Liver (tissue), 3 donors: ENCODE measurements at regions not wholly inside any gene's neighbourhood (a gene's known extent, or its start where the extent isn't known, plus 50 kb on each side); places are given as distances from the start of the nearest gene placed in this dataset.

Source experiments
- ATF3 ChIP-seq: IDR thresholded peaks from 2 replicates; pipeline ENCODE4 v1.6.1; 2016; ENCODE audit warnings: antibody characterized with exemption
- CTCF ChIP-seq: fragments of 150-350 bp; IDR thresholded peaks from 2 replicates; pipeline ENCODE4 v1.5.1; 2017; ENCODE audit warnings: improper control_type of control experiment, low read depth, low read length; ENCODE audit not compliant: missing input control
- GABPA ChIP-seq, 2 donors: IDR thresholded peaks in 1 of 2; conservative IDR thresholded peaks in 1 of 2; 2 replicates each; pipeline ENCODE4 v1.6.1; 2016; ENCODE audit warnings: antibody characterized with exemption in 2 of 2, mild to moderate bottlenecking in 1 of 2, moderate library complexity in 1 of 2
- NR2F2 ChIP-seq: IDR thresholded peaks from 2 replicates; pipeline ENCODE4 v1.6.1; 2016; ENCODE audit warnings: antibody characterized with exemption
- RAD21 ChIP-seq, 2 donors: IDR thresholded peaks; 2 replicates each; pipeline ENCODE4 v1.6.1; 2016; ENCODE audit warnings: antibody characterized with exemption in 2 of 2, mild to moderate bottlenecking in 2 of 2
- REST ChIP-seq: IDR thresholded peaks from 2 replicates; pipeline ENCODE4 v1.6.1; 2016; ENCODE audit warnings: antibody characterized with exemption, mild to moderate bottlenecking
- RXRA ChIP-seq, 2 donors: IDR thresholded peaks; 2 replicates each; pipeline ENCODE4 v1.6.1; 2017 to 2018; ENCODE audit warnings: antibody characterized with exemption in 2 of 2, mild to moderate bottlenecking in 1 of 2
- SP1 ChIP-seq: IDR thresholded peaks from 2 replicates; pipeline ENCODE4 v1.6.1; 2018; ENCODE audit warnings: antibody characterized with exemption, mild to moderate bottlenecking
- TAF1 ChIP-seq: conservative IDR thresholded peaks from 2 replicates; pipeline ENCODE4 v1.6.1; 2016; ENCODE audit warnings: antibody characterized with exemption, mild to moderate bottlenecking
- YY1 ChIP-seq: IDR thresholded peaks from 2 replicates; pipeline ENCODE4 v1.6.1; 2016; ENCODE audit warnings: antibody characterized with exemption, mild to moderate bottlenecking
- donor health status: healthy.
- donor health status: healthy.

- TF ChIP-seq CTCF (no peak), YY1 (no peak), SP1 (no peak), TAF1 (no peak), NR2F2 (no peak), RXRA (IDR thresholded peaks at IDR 0.05) (peak in 1 of 2 donors; percentile 18), RAD21 (IDR thresholded peaks at IDR 0.05) (no peak), REST (no peak), GABPA (IDR thresholded peaks at IDR 0.05 in 1 of 2, conservative IDR thresholded peaks at IDR 0.05 in 1 of 2) (no peak), ATF3 (no peak)
These were observed 886.0 kb downstream of the ADGRL2 start for GRCh38 chr1:82686774-82687173.
